ENCODE measurements at regions not wholly inside any gene's neighbourhood (a gene's known extent, or its start where the extent isn't known, plus 50 kb on each side); places are given as distances from the start of the nearest gene placed in this dataset.

DNA sequence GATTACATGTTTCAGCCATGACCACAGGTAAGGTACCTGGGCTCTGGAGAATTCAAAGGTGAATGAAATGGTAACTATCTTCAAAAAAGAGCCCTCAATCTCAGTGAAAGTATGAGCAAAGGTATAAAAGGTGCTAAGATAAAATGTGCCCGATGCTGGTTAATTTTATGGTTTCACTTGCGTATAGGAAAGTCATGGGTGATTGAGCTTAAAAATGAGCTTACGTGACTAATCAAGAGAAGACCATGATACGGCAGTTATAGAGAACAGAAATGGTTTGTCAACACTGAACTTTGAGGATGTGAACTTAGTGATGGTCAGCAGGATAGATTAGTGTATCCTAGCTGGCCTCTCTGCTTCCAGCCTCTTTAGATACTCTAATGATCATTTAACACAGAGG is 320.1 kb downstream of the DEPDC1B start:
- DNase-seq, result no peak

DNA sequence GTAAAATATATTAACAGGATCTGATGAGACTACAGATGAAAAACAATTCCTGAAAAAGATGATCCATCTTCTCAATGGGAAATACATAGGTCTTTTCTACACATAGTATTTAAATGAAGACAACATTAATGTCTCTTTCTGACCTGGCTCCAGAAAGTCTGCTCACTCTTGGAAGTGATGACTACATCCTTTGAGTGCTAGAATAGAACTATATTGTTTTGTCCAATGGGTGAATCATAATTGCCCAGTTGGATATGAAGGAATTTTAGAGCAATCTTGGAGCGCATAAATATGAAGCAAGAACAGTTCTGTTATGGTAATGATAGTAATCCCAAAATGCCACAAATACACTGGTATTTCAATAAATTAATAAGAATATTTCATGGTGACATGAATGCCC is 322.1 kb downstream of the DEPDC1B start:
- no peak for DNase-seq

DNA sequence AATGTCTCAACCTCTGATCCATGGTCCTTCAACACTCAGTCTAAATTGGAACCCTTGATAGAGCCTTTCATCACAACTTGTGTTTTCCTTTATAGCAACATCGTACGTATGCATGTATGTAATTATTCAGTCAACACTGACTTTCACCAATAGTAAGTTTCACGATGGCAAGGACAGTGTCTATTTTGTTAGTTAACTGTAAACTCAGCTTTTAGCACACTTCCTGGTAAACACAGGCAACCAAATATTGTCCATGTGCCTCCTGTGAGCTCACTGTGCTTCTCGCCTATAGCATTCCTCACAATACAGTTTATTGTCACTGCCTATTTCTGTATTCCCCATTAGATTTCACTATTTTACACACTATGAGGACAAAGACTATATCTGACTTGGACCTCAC is 323.1 kb downstream of the DEPDC1B start:
- DNase-seq, result no peak

DNA sequence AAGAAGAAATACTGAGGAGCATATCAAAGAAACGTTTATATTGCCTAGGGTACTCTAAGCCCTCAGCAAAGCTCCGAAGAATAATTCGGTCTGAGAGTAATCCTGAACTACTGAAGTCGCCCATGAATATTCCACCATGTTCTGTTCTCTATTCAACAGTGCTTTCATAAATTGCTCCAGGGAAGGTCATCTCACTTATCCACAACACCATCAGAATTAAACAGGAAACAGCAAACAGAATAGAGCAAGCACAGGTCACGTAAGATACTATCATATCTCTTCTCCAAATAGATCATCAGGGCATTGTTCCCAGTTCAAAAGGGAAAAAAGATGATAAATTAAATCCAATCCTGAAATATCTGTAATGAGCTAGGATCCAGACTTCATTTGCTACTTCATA is 325.6 kb downstream of the DEPDC1B start:
- no peak for DNase-seq

DNA sequence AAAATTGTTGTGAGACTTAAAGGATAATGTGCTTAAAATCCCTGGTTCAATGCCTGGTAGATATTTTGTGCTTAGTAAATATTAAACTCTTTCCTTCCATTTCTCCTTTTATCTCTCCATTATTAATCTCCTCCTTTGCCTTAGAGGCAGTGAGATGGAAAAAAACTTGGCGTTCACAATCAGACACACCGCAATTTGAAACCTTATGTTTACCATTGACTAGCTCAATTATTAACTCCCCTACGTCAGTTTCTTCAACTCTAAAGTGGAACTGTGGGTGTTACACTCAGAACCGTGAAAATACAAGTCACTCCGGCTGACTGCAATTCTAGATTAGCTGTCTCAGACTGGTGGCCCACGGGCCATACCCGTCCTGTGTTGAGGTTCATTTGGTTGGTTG is 327.2 kb downstream of the DEPDC1B start:
- no peak for DNase-seq

- no peak for DNase-seq
Observed at GRCh38 chr5:60371065-60371464, 328.9 kb downstream of the DEPDC1B start.

- no peak for DNase-seq
Observed at GRCh38 chr5:60370508-60370907, 329.5 kb downstream of the DEPDC1B start.

DNA sequence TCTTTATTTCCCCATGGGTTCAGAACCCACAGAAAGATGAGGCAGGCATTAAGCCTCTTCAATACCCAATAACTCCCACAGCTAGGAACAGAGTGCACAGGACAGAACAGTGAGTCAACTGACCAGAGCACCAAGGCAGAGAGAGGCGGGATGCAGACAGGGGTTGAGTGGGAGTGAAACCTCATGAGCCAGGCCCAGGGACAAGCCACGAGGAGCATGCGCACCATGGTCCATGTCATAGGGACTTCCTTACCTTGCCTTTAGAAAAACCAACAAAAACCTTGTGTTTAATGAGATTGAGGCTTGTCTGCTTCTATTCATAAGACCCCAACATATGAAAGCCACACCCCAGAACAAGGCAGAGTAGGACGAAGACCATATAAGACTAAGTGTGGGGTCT is 330.6 kb downstream of the DEPDC1B start:
- DNase-seq, result no peak

DNA sequence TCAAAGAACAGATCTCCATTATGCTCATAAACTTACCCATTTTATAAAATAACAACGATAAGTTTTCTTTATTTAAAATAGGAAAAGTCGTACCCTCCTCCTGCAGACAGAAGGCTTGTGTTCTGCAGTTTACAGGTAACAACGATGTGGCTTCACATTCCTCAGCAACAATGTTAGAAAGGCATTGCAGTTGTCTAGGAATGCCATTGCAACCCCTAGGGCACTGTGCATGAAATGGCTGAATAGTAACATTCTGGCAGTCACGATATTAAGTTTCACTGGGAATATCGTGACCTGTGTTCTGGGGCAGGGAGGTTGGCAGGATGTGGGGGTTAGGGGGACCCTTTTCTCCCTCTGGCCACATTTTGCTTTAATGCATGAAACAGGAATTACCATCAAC is 331.9 kb downstream of the DEPDC1B start:
- no peak for DNase-seq

DNA sequence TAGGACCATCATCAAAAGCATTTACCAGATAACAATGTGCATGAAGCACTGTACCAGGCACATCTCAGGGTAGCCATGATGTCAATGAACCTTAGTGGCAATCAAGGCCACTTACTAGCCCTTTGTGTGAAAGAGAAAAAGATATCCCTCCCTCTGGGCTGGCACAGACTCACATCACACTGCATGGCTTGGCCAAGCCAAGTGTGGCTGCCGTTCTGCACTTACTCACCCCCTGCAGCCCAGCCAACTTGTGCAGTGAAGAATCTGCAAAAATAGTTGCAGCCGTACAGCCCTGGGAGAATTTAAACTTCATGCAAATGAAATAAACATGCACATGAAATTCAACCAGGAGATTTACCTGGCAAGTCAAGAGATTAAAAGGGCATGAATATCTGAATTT is 333.5 kb downstream of the DEPDC1B start:
- DNase-seq, result no peak

- DNase-seq, result no peak
Observed at GRCh38 chr5:60365001-60365400, 335.0 kb downstream of the DEPDC1B start.

GRCh38 chr5:60362158-60362557 is 337.8 kb downstream of the DEPDC1B start:
- no peak for DNase-seq

DNA sequence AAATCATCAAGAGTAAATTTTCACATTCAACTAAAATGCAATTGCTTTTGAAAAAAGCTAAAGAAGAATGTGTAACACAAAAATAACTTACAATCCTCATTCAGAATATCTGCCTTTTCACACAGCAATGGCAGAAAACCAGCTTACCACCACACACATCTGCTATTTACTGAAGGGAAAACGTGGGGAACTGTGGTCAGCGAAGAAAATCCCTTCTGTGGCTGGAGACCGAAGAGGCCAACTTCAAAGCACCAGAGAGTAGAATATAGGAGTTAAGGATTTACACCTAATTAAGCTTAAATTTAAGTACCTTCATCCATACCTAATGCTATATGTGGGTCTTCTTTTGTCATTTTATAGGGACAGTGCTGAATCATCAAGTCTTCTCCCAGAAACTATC is 339.6 kb downstream of the DEPDC1B start:
- no peak for DNase-seq

- DNase-seq, result no peak
Observed at GRCh38 chr5:60357302-60357701, 342.7 kb downstream of the DEPDC1B start.

DNA sequence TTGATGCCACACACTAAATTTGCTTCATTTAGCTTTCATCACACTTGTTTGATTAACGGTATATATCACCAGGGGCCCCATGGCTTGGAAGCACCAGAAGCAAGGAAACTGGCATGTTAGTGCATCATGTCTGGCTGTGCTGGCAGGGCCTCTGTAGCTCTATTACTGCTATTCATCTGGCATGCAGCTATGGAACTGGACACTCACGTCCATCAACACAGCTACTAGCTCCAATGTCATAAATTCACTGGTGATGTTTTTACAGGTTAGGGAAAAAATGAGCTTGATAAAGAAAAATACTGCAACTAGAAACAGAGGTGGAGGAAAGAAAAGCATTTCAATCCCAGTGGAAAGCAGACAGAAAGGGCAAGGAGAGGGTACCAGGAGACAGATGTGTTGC is 343.2 kb downstream of the DEPDC1B start:
- DNase-seq, result no peak

- no peak for DNase-seq
Observed at GRCh38 chr5:60355181-60355580, 344.8 kb downstream of the DEPDC1B start.

DNA sequence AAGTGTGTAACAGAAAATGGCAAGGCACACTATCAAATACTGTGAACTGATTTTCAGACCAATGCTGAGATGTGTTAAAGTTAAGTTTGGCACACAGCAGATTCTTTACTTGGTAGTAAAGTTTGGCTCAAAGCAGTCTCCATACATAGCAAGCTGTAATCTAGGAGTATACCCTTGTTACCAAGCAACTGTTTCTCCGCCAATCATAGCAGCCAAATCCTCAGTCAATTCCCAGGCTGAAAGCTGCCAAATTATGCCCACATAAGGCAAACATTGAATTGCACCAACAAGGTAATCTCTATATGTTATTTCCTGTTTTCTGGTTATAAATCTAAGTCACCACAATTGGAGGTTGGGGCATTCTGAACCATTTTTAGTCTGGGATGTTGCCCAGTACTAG is 345.7 kb downstream of the DEPDC1B start:
- no peak for DNase-seq

GRCh38 chr5:60352992-60353599 is 346.9 kb downstream of the DEPDC1B start:
- no peak for DNase-seq

GRCh38 chr5:60350794-60351193 is 349.2 kb downstream of the DEPDC1B start:
- no peak for DNase-seq

DNA sequence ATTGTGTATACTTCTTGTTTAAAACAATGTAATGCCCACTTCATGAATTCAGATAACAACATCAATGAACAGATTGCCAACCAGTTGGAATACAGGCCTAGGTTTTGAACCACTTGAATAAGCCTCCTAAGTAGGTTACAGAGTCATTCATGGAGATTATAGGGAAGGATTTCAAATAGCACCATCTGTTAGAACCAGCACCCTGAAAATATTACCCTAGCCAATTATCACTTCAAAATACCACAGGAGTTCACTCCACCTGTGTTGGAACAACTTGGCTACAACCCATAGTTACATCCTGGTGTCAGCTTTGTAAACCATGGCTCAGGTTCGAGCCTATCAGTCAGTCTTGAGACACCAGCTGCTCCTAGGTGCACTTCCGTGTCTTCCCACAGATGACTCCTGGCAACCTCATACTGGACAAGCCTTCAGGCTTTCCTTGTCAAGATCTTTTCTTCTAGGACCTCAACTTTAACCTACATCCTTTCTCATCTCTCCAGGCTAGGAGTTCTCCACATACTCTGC is 350.0 kb downstream of the DEPDC1B start:
- DNase-seq, result no peak

GRCh38 chr5:60346393-60346792 is 353.6 kb downstream of the DEPDC1B start:
- no peak for DNase-seq

DNA sequence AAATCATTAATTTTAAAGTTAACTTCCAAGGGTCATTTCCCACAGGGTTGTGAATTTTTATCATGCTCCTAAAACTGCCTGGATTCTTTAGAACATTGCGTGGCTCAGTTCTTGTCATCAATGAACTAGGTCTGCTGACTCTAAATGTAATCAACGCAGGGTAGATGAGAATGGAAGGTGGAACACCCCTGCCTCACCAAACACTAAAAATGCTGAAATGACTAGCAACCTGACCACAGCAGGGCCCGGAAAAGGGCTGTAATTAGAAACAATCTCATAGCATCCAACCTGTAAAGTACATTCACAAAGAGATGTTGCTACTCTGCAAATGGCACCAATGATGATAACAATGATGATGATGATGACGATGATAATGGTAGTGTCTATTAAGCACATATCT is 356.9 kb downstream of the DEPDC1B start:
- no peak for DNase-seq

GRCh38 chr5:60340965-60341471 is 358.9 kb downstream of the DEPDC1B start:
- peak in 1 of 56 donors; percentile 2 for DNase-seq

- no peak for DNase-seq
Observed at GRCh38 chr5:60340326-60340725, 359.6 kb downstream of the DEPDC1B start.
